K562 (cell line): ENCODE measurements at regions not wholly inside any gene's neighbourhood (a gene's known extent, or its start where the extent isn't known, plus 50 kb on each side); places are given as distances from the start of the nearest gene placed in this dataset.
A peak's percentile ranks its signal among the peaks of the same experiment; 100 is the strongest.

Experiments used
- ARID4B ChIP-seq: sonication (generic); formaldehyde crosslinking; IDR thresholded peaks from 2 replicates; pipeline ENCODE4 v1.8.0; 2022; ENCODE audit warnings: mild to moderate bottlenecking, missing genetic modification reagents
- GABPB2 ChIP-seq: fragments of 250-450 bp; sonication (Bioruptor Pico); conservative IDR thresholded peaks from 2 replicates; pipeline ENCODE4 v1.5.1; 2021; ENCODE audit warnings: mild to moderate bottlenecking
- GATA2 ChIP-seq: sonication (generic); formaldehyde crosslinking; IDR thresholded peaks from 2 replicates; pipeline ENCODE4 v1.4.0; 2020; ENCODE audit warnings: mild to moderate bottlenecking, missing genetic modification reagents
- PHF21A ChIP-seq: fragments of 450-650 bp; IDR thresholded peaks from 2 replicates; pipeline ENCODE4 v1.6.1; 2017; ENCODE audit warnings: low read depth, borderline replicate concordance
- SFPQ ChIP-seq: fragments of 200-400 bp; formaldehyde crosslinking; IDR thresholded peaks from 2 replicates; pipeline ENCODE4 v1.6.1; 2017; ENCODE audit warnings: mild to moderate bottlenecking, low read depth, low read length, moderate library complexity
- USF2 ChIP-seq: sonication (generic); formaldehyde crosslinking; IDR thresholded peaks from 2 replicates; pipeline ENCODE4 v1.5.0; 2020; ENCODE audit warnings: missing genetic modification reagents
- ZNF184 ChIP-seq: sonication (generic); formaldehyde crosslinking; IDR thresholded peaks from 2 replicates; pipeline ENCODE4 v1.5.0; 2020; ENCODE audit warnings: missing genetic modification reagents
- ZNF507 ChIP-seq: conservative IDR thresholded peaks from 2 replicates; pipeline ENCODE4 v1.6.1; 2017; ENCODE audit warnings: missing genetic modification characterization, missing compliant biosample characterization
- ZNF639 ChIP-seq, 2 experiments: fragments of 200-800 bp in 1 of 2; sonication (Bioruptor generic) in 1 of 2; sonication (generic) in 1 of 2; formaldehyde crosslinking in 1 of 2; IDR thresholded peaks in 1 of 2; conservative IDR thresholded peaks in 1 of 2; 2 replicates each; pipeline versions ENCODE4 v1.5.0 to v1.6.1; 2016 to 2020; ENCODE audit warnings: missing compliant biosample characterization in 1 of 2, missing genetic modification characterization in 1 of 2, missing genetic modification reagents in 1 of 2

- TF ChIP-seq USF2 (CRISPR knock-in tag) = peak; percentile 67
- TF ChIP-seq GATA2 (CRISPR knock-in tag) = peak; percentile 42
- no peak for TF ChIP-seq ZNF507 (tag)
- no peak for TF ChIP-seq GABPB2 (CRISPR knock-in tag)
- TF ChIP-seq ARID4B (CRISPR knock-in tag) = peak; percentile 20; the same call in 1 of the 2 replicates
- peak; percentile 22; the same call in 1 of the 2 replicates for TF ChIP-seq ZNF184
- no peak for TF ChIP-seq SFPQ
- peak in 1 of 2 experiments; percentile 93; a peak in 2 of 4 replicates for TF ChIP-seq ZNF639 (CRISPR knock-in tag; conservative IDR thresholded peaks at IDR 0.05 in 1 of 2, IDR thresholded peaks at IDR 0.05 in 1 of 2)
- TF ChIP-seq PHF21A = no peak
These were observed 60.3 kb upstream of the IGLL5 start (continued) for GRCh38 chr22:22827187-22827939.
